DMS53 (cell line): ENCODE measurements at regions not wholly inside any gene's neighbourhood (a gene's known extent, or its start where the extent isn't known, plus 50 kb on each side); places are given as distances from the start of the nearest gene placed in this dataset.
A peak's percentile ranks its signal among the peaks of the same experiment; 100 is the strongest.
"Not testable (repeated sequence)": the region's sequence is repeated elsewhere in the genome, so short reads cannot be mapped to it uniquely, and the experiment has no call there.

Source experiments
- DNase-seq: peaks from one replicate; lab custom pipeline; 2025; lab: John Stamatoyannopoulos, UW

DNA sequence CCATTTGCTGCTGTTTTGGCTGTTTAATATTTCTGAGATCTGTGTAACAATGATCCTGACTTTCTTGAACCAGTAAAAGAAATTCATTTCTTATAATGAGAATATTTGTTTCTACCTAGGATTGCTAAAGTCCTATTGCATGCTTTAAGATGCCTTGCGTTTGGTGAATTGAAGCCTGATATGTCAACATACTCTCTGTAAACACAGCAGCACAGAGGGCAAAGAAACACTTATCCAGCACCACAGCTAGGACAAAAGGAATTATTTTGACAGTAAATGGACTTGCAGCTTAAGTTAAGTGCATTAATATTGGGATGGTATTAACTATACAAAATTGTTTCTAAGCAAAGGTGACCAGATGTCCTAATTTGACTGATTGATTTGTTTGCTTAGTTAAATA is 2031.2 kb upstream of the CDH6 start:
- DNase-seq = peak; percentile 67

DNA sequence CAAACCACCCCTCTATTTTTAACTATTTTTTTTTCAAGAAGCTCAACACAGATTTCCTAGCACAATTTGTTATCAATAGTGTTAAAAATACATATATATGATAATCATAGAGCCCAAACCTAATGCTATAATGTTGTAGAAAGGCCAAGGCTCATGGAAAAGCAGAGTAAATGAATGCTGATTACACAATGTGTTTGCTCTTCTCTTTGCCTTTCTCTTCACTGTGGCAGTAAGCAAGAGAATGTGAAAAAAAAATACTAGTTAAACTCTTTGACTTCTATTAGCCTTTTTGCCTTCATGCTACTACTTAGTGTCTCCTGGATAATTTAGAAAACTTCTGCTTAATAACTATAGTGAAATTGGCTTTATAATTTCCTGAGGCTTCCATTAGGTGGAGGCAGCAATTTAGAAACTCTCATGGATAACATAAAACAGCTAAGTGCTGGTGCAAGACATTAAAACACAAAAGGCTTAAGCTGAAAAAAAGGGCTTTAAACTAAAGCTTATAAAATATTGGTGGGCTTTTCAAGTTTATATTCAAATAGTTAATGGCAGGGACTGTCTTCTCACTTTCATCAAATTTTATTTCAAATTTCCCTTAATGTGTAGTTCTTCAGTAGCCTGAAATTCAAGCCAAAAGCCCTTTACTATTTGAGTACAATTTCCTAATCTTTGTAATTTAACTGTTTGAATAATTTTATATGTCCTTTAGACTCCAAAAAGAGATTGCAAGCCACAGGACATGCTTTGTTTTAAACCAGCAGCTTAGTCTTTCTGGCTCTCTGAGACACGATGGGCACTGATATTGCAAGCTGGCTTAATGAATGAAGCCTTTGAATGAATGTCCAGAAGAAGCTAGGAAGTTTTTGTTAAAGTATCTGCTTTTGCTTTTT is 2031.8 kb upstream of the CDH6 start:
- DNase-seq = peak; percentile 43

DNA sequence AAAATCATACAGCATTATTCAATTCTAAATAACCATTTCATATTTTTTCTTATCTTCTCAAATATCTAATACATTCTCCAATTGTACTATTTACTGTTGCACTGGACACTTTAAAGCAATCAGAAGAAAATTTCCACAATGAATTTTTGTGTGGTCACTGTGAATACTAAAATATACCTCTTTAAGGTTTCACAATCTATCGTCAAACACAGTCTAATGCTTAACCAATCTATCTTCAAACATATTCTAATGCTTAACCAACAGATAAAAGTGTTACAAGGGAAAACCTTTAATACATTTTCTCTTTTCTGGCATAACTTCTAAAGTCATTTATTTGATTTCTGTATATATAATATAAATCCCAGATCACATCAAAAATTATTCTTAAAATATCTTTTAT is 2035.5 kb upstream of the CDH6 start:
- DNase-seq = no peak

DNA sequence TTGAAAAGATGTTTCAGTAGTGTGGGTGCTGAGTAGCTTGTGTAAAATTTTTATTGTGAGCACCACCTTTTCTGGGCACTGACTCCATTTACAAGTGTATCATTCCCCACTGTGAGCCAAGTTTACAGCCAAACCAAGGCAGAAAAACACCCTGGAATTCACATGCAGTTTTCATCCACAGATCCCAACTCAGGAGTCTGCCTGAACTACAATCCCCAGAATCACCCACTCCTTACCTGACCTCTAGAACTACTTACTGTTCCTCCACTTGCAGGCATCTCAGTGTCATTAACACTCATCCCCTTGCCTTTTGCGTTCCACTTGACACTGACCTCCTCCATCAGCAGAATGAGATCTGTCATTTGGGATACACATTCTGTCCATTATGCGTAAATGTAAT is 2042.6 kb upstream of the CDH6 start:
- DNase-seq = no peak

DNA sequence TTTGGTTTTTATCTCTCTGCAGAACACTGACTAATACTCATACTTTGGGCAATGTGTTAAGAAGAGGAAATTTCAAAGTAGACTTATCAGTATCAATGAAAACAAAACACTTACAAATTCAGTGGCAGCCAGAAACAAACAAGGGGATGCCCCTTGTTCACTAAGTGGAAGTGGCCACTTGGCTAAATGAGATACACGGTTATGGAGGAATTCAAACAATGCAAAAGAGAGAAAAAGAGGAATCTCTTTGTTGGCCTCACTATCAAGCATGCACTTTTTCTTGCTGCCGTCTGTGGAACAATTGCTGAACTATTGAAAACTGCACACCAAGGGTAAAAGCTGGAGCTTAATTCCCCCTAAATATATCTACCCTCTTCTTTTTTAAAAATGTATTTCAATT is 2044.9 kb upstream of the CDH6 start:
- no peak for DNase-seq

DNA sequence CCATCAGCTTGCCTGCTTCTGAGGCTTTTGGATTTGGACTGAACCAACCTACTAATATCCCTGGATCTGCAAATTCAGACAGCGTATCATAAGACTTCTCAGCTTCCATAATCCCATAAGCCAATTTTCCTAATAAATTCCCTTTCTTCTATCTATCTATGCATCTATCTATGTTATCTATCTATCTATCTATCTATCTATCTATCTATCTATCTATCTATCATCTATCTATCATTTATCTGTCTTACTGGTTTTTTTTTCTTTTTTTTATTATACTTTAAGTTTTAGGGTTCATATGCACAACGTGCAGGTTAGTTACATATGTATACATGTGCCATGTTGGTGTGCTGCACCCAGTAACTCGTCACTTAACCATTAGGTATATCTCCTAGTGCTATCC is 2045.4 kb upstream of the CDH6 start:
- no peak for DNase-seq

DNA sequence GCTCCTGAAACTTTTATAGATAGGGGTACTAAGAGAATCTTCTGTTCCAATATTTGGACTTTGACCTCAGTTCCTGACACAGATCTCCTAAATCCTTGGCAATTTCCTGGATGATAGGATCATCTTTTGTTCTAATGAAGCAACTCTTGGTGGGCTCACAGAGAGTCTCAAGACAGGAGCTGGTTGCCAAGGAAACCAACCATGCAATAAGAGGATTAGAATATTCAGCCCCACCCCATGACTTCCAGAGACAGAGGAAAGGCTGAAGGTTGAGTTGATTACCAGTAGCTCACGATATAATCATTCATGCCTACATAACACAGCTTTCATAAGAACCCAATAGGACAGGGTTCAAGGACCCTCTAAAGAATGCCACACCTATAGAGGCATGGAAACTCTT is 2050.2 kb upstream of the CDH6 start:
- DNase-seq = no peak

DNA sequence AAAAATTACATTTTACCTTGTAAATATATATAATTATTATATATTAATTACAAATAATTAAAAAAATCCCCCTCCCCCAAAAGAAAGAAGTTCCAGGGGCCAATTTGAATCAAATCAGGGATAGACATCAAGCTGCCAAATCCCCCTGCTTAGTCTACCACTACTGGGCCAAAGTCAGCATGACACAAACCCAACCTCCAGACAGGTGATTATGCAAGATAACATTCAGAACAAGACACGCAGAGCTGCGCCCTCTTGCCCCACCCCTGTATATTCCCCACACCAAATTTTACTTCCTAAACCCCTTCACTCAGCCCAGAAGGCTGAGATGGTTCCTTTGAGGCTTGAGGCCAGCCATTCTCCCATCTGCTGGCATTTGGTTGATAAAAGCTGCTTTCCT is 2059.1 kb upstream of the CDH6 start:
- DNase-seq = no peak

DNA sequence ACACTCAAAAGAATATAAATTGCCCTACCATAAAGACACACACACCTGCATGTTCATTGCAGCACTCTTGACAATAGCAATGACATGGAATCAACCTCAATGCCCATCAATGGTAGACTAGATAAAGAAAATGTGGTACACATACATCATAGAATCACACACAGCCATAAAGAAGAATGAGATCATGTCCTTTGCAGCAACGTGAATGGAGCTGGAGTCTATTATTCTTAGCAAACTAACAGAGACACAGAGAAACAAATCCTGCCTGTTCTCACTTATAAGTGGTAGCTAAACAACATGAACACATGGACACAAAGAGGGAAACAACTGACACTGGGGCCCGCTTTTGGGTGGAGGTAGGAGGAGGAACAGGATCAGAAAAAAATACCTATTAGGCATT is 2062.2 kb upstream of the CDH6 start:
- DNase-seq = no peak

DNA sequence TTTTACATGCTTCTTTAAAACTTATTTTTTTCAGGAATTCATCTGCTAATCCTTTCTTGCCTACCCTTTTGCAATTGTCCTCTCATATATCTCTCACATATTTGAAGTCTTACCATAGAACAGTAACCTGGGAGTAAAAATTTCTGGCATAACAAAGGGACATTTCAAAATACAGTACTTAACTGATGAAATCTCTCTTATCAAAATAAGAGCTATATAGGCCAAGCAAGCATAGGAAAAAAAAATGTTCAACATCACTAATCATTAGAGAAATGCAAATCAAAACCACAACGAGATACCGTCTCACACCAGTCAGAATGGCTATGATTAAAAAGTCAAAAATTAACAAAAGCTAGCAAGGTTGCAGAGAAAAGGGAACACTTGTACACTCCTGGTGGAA is 2062.7 kb upstream of the CDH6 start:
- DNase-seq = no peak

DNA sequence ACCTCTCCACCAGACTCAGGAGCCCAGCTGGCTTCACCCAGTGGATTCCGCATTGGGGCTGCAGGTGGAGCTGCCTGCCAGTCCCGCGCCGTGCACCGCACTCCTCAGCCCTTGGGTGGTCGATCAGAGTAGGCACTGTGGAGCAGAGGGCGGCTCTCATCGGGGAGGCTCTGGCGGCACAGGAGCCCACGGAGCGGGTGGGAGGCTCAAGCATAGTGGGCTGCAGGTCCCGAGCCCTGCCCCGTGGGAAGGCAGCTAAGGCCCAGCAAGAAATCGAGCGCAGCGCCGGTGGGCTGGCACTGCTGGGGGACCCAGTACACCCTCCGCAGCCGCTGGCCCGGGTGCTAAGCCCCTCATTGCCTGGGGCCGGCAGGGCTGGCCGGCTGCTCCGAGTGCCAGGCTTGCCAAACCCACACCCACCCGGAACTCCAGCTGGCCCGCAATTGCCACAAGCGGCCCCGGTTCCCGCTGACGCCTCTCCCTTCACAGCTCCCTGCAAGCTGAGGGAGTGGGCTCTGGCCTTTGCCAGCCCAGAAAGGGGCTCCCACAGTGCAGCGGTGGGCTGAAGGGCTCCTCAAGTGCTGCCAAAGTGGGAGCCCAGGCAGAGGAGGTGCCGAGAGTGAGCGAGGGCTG is 2065.8 kb upstream of the CDH6 start:
- not testable (repeated sequence) for DNase-seq

DNA sequence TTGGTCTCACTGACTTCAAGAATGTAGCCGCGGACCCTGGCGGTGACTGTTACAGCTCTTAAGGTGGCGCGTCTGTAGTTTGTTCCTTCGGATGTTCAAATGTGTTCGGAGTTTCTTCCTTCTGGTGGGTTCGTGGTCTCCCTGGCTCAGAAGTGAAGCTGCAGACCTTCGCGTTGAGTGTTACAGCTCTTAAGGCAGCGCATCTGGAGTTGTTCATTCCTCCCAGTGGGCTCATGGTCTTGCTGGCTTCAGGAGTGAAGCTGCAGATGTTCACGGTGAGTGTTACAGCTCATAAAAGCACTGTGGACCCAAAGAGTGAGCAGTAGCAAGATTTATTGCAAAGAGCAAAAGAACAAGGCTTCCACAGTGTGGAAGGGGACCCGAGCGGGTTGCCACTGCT is 2067.0 kb upstream of the CDH6 start:
- not testable (repeated sequence) for DNase-seq

DNA sequence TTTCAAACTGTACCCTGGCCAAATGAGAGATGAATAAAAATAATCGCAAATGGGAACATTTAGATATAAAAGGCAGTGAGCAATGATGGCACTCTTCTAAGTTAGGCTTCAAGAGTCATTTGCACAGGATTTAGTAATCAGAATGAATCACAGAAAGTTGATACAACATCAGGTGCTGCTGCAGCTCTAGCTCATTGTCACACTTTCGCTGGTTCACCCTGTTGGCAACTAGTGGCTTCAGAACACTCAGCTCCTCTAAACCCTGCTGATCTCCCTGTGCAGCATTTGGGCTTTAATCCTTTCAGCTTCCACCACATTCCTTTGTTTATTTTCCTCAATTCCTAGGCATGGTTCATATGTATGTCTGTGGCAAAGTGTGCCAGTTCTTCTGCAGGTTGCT is 2071.2 kb upstream of the CDH6 start:
- peak; percentile 3 for DNase-seq

DNA sequence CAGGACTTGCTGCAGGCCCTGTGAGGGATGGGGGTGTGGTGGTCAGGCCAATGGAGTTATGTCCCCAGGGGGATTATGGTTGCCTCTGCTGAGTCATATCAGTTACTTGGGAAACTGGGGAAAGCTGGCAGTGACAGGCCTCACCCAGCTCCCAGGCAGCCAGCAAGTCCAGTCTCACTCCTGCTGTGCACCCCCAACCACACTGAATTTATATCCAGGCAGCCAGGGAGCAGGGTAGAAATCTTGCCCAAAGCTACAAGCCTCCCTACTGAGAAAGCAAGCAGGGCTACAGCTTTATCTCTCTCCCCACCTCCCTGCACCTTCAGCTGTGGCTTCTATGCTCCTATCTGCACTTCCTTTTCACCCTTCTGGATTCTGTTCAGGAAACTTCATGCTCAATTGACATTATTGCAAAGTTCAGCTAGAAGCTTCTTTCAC is 2076.0 kb upstream of the CDH9 start:
- peak; percentile 21 for DNase-seq

DNA sequence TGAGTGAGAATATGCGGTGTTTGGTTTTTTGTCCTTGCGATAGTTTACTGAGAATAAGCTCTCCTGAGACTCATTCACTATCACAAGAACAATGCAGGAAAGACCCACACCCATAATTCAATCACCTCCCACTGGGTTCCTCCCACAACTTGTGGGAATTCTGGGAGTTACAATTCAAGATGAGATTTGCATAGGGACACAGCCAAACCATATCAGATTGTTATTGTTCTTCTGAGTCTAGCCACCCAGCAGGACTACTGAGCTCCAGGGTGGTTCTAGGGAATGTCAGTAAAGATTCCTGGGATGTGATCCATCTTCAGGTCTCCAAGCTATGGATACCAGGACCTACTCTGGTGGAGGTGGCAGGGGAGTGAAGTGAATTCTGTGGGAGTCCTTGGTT is 2075.1 kb upstream of the CDH9 start:
- no peak for DNase-seq

DNA sequence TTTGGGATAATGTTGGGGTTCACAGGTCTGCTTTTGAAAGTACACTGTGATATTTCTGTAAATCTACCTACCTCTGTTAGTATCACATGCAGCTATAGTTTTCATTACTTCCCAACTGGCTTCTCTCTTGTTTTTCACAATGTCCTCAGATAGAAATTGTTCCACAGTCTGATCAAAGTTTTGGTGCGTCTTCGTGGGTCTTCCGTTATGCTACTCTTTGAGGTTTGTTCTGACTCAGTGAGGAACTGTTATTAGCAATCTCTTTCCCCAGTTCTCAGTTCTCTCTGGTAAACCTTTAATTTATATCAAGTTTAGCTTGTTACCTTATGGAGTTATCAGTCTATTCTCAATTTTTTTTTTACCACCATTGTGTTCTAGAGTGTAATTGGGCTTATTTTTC is 2061.2 kb upstream of the CDH9 start:
- DNase-seq = no peak

DNA sequence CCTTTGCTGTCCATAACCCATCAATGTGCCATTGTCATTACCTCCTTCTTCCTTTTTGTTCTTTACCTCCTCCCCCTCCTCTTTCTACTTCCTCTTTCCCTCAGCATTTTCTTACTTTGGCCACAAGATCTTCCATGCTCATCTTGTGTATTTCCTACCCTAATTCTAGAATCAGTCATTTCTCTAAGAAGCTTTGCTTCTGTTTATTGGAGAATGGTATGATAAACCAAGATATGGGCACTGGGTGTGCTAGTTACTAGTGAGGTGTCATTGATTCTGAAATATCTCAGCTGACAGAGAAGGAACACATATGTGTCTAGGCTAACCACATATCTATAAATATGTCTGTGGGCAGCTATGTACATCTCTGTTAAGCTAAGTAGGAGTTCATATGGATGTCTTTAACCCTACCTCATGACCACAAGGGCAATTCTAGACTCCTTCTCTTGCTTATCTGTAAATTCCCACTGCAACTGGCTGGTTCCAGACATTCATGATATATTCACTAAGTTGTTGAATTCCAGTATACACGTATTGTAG is 2051.3 kb upstream of the CDH9 start:
- DNase-seq = no peak

DNA sequence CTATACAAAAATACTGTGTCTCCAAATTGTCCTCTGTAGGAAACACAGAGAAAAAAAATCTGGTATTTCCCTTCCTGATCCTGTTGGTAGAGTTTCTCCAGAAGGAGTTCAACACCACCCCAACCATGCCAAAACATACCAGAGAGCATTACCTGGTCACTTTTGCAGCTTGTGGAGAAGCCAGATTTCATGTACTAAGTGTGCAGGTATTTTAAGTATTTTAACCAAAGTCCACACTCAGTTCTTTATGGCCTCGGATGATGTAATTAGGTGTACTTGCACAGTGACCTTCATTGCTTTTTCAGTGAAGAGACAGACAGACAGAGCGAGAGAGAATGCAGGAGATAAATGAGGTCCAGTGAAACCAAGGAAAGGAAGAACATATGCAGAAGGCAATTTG is 2046.8 kb upstream of the CDH9 start:
- no peak for DNase-seq

DNA sequence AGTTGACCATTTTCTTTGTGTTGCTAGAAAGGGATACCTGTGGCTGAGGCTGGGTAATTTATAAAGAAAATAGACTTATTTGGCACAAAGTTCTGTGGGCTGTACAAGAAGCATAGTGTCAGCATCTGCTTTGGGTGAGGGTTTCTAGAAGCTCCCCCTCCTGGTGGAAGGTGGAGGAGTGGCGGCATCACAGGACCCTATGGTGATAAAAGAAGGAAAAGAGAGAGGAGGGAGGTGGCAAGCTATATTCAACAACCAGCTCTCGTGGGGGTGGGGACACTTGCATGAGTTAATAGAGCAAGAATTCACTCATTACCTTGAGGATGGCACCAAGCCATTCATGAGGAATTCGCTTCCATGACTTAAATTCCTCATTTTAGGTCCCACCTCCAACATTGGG is 2041.4 kb upstream of the CDH9 start:
- peak; percentile 50 for DNase-seq

DNA sequence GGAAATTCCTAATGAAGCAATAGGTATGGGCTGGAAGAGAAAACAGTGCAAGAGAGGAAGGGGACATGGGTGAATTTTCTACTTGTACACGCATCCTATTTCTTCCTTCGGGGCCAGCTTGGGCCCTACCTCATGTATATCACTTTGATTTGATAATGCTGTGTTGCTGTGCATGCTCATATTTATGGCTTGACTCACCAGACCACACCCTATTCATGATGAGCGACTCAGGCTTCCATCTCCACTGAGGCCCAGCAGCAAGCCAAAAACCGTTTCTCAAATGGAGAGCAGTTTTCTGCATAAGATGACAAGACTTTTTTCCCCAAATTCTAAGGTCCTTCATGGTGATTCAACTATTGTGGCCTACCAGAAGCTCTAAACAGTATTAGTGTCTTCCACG is 2039.1 kb upstream of the CDH9 start:
- no peak for DNase-seq

DNA sequence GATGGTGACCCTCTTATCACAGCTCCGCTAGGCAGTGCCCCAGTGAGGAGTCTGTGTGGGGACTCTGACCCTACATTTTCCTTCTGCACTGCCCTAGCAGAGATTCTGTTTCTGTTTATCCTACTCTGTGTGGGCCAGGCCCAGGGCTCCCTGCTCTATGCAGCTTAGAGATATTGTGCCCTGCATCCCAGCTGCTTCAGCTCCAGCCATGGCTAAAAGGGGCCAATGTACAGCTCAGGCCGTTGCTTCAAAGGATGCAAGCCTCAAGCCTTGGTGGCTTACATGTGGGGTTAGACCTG is 2030.7 kb upstream of the CDH9 start:
- DNase-seq = peak; percentile 47

DNA sequence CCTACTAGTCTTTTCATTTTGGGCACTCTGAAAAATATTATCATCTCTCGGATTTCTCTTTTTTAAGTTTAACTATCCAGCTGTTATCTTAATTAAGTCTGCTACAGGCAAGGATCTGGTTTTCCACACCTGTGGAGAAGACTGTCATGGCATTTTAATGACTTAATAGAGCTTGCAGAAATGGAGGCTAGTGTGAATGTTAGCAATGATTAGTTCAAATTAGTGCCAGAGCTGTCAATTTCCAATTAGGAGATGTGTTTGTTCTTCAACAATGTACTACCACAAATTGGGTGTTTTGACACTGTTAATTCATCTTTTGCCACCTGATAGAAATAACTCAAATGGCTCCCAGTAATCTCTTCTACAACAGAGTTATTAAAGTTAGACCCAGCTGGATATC is 2023.0 kb upstream of the CDH9 start:
- DNase-seq = no peak

DNA sequence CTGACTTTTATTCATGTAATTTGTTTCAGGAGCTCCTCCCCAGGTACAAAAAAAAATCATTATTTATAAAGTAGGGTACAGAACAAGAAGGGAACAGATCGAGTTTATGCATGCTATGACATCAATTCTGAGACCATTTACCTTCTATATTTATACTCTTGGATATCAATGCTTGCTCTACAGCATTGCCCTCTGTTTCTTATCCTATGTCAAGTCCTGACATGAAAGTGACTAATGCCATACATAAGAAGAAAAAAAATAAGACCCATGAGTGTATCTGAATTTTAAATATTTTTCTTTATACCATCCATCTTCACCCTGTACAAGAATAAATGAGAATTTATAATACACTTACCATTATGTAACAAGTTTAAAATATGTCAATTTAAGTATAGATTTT is 2016.3 kb upstream of the CDH9 start:
- DNase-seq = no peak

DNA sequence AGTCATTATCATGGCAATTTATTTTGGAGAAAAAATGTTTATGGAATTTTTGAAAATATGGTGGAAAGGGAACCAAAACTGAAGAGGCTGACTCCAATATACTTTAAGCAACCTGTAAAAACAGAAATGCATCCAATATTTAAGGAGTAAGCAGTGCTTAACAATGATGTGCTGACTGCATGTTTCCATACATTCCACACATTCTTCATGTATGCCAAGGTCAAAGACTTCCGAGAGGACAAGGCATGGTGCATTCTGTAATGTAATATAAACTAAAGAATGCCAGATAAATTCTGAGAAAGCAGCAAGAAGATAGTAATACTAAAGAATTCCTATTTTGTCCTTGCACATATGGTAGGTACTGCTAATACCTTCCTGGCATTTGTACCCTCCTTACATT is 2015.9 kb upstream of the CDH9 start:
- no peak for DNase-seq
